ENCODE measurements at regions not wholly inside any gene's neighbourhood (a gene's known extent, or its start where the extent isn't known, plus 50 kb on each side); places are given as distances from the start of the nearest gene placed in this dataset.

- no peak for DNase-seq (ENCODE audit: low spot score)
- H3K4me2 ChIP-seq, result no peak overlapping the region
- H3K79me2 ChIP-seq, result no peaks in the 10 kb centered on the region
- H2AFZ ChIP-seq, result no peak overlapping the region
- no peak overlapping the region for H3K4me3 ChIP-seq
- no peak for TF ChIP-seq CTCF (IDR thresholded peaks at IDR 0.05; ENCODE audit: poor library complexity)
- TF ChIP-seq EZH2 (IDR thresholded peaks at IDR 0.05; ENCODE audit: borderline replicate concordance), result no peak
- no peak for TF ChIP-seq EZH2phosphoT487 (IDR thresholded peaks at IDR 0.05; ENCODE audit: low read depth, severe bottlenecking, unreplicated experiment)
- no peak overlapping the region for H3K27ac ChIP-seq
- no peaks in the 10 kb centered on the region for H4K20me1 ChIP-seq (ENCODE audit: insufficient read depth, poor library complexity, severe bottlenecking)
- H3K36me3 ChIP-seq (replicated peaks; ENCODE audit: insufficient read depth, low read depth), result no peaks in the 10 kb centered on the region
- no peaks in the 10 kb centered on the region for H3K4me1 ChIP-seq (ENCODE audit: insufficient read depth)
- no peaks in the 10 kb centered on the region for H3K9me3 ChIP-seq (ENCODE audit: low read depth)
- H3K9me2 ChIP-seq (replicated peaks; ENCODE audit: insufficient read depth), result no peaks in the 10 kb centered on the region
- no peaks in the 10 kb centered on the region for H3K27me3 ChIP-seq
Measured at GRCh38 chr1:190649553-190649952, 171.9 kb upstream of the BRINP3 start.

DNA sequence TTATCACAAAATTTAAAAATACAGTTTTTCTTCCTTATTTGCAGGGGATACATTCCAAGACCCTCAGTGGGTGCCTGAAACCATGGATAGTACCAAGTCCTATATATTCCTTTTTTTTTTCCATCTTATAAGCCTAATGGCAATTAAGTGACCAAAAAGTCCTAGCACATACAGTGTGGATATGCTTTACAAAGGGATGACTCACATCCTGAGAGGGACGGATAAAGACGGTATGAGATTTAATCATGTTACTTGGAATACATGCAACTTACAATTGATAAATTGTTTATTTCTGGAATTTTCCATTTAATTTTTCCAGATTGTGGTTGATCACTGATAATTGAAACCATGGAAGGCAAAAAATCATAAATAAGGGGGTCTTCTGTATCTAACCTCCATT lies 181.2 kb upstream of the BRINP3 start:
- no peaks in the 10 kb centered on the region for H3K4me1 ChIP-seq (ENCODE audit: insufficient read depth)

GRCh38 chr1:190663962-190664361 lies 186.3 kb upstream of the BRINP3 start:
- no peaks in the 10 kb centered on the region for H4K20me1 ChIP-seq (ENCODE audit: insufficient read depth, poor library complexity, severe bottlenecking)
- H3K4me3 ChIP-seq, result no peak overlapping the region
- H3K36me3 ChIP-seq (replicated peaks; ENCODE audit: insufficient read depth, low read depth), result no peaks in the 10 kb centered on the region
- no peaks in the 10 kb centered on the region for H3K9me3 ChIP-seq (ENCODE audit: low read depth)
- no peak overlapping the region for H3K27ac ChIP-seq
- no peak for DNase-seq (ENCODE audit: low spot score)
- no peaks in the 10 kb centered on the region for H3K9me2 ChIP-seq (replicated peaks; ENCODE audit: insufficient read depth)
- H2AFZ ChIP-seq, result no peak overlapping the region
- 85% methylated on average over 1 of the region's 1 CpG for WGBS (ENCODE audit: low lambda C conversion rate, missing lambda C conversion rate)
- H3K27me3 ChIP-seq, result no peaks in the 10 kb centered on the region
- H3K79me2 ChIP-seq, result no peaks in the 10 kb centered on the region
- no peak overlapping the region for H3K4me2 ChIP-seq
- no peaks in the 10 kb centered on the region for H3K4me1 ChIP-seq (ENCODE audit: insufficient read depth)
- TF ChIP-seq CTCF (IDR thresholded peaks at IDR 0.05; ENCODE audit: poor library complexity) (no peak), EZH2 (IDR thresholded peaks at IDR 0.05; ENCODE audit: borderline replicate concordance) (no peak), EZH2phosphoT487 (IDR thresholded peaks at IDR 0.05; ENCODE audit: low read depth, severe bottlenecking, unreplicated experiment) (no peak)

More for the DNA sequence above, 181.2 kb upstream of the BRINP3 start:
- DNase-seq (ENCODE audit: low spot score), result no peak
- TF ChIP-seq CTCF (IDR thresholded peaks at IDR 0.05; ENCODE audit: poor library complexity) (no peak), EZH2 (IDR thresholded peaks at IDR 0.05; ENCODE audit: borderline replicate concordance) (no peak), EZH2phosphoT487 (IDR thresholded peaks at IDR 0.05; ENCODE audit: low read depth, severe bottlenecking, unreplicated experiment) (no peak)
- no peak overlapping the region for H3K27ac ChIP-seq
- no peaks in the 10 kb centered on the region for H3K79me2 ChIP-seq
- no peak overlapping the region for H2AFZ ChIP-seq
- H3K9me3 ChIP-seq (ENCODE audit: low read depth), result no peaks in the 10 kb centered on the region
- H3K4me3 ChIP-seq, result no peak overlapping the region
- H3K27me3 ChIP-seq, result no peaks in the 10 kb centered on the region
- H3K36me3 ChIP-seq (replicated peaks; ENCODE audit: insufficient read depth, low read depth), result no peaks in the 10 kb centered on the region
- H3K4me2 ChIP-seq, result no peak overlapping the region
- no peaks in the 10 kb centered on the region for H3K9me2 ChIP-seq (replicated peaks; ENCODE audit: insufficient read depth)
- WGBS (ENCODE audit: low lambda C conversion rate, missing lambda C conversion rate), result 92% methylated on average over 2 of the region's 2 CpGs
- H4K20me1 ChIP-seq (ENCODE audit: insufficient read depth, poor library complexity, severe bottlenecking), result no peaks in the 10 kb centered on the region

DNA sequence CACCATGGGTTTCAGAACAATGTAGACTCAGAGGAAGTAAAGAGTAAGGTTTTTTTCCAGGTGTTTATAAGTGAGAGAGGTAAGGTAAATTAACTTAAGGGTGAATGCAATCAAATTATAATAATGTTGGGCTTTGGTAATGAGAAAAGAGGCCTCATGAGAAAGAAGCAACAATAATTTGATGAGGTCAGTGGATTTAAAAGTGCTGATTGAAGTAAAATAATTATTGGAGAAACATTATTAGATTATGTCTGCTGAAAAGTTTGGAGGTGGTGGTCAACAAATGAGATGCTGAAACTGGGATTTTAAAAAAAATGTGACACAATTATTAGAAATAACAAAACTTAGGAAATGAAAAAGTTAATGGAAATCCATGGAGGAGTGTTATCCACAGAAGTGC lies 187.4 kb upstream of the BRINP3 start:
- TF ChIP-seq CTCF (IDR thresholded peaks at IDR 0.05; ENCODE audit: poor library complexity), result no peak
- TF ChIP-seq EZH2phosphoT487 (IDR thresholded peaks at IDR 0.05; ENCODE audit: low read depth, severe bottlenecking, unreplicated experiment), result no peak
- no peak for TF ChIP-seq EZH2 (IDR thresholded peaks at IDR 0.05; ENCODE audit: borderline replicate concordance)
- Histone ChIP-seq H3K9me2 (replicated peaks; ENCODE audit: insufficient read depth) (no peaks in the 10 kb centered on the region), H3K4me2 (no peak overlapping the region)

More for the DNA sequence above, 187.4 kb upstream of the BRINP3 start:
- Histone ChIP-seq H2AFZ (no peak overlapping the region), H3K79me2 (no peaks in the 10 kb centered on the region), H3K4me3 (no peak overlapping the region), H4K20me1 (ENCODE audit: insufficient read depth, poor library complexity, severe bottlenecking) (no peaks in the 10 kb centered on the region), H3K27me3 (no peaks in the 10 kb centered on the region), H3K9me3 (ENCODE audit: low read depth) (no peaks in the 10 kb centered on the region), H3K27ac (no peak overlapping the region), H3K4me1 (ENCODE audit: insufficient read depth) (no peaks in the 10 kb centered on the region), H3K36me3 (replicated peaks; ENCODE audit: insufficient read depth, low read depth) (no peaks in the 10 kb centered on the region)
- DNase-seq (ENCODE audit: low spot score), result no peak
